ENCODE measurements at regions not wholly inside any gene's neighbourhood (a gene's known extent, or its start where the extent isn't known, plus 50 kb on each side); places are given as distances from the start of the nearest gene placed in this dataset.

- TF ChIP-seq FOSL2 (IDR thresholded peaks at IDR 0.05): no peak
- TF ChIP-seq FOSL2 (CRISPR knock-in tag; IDR thresholded peaks at IDR 0.05): no peak
- TF ChIP-seq, protein P1, sequence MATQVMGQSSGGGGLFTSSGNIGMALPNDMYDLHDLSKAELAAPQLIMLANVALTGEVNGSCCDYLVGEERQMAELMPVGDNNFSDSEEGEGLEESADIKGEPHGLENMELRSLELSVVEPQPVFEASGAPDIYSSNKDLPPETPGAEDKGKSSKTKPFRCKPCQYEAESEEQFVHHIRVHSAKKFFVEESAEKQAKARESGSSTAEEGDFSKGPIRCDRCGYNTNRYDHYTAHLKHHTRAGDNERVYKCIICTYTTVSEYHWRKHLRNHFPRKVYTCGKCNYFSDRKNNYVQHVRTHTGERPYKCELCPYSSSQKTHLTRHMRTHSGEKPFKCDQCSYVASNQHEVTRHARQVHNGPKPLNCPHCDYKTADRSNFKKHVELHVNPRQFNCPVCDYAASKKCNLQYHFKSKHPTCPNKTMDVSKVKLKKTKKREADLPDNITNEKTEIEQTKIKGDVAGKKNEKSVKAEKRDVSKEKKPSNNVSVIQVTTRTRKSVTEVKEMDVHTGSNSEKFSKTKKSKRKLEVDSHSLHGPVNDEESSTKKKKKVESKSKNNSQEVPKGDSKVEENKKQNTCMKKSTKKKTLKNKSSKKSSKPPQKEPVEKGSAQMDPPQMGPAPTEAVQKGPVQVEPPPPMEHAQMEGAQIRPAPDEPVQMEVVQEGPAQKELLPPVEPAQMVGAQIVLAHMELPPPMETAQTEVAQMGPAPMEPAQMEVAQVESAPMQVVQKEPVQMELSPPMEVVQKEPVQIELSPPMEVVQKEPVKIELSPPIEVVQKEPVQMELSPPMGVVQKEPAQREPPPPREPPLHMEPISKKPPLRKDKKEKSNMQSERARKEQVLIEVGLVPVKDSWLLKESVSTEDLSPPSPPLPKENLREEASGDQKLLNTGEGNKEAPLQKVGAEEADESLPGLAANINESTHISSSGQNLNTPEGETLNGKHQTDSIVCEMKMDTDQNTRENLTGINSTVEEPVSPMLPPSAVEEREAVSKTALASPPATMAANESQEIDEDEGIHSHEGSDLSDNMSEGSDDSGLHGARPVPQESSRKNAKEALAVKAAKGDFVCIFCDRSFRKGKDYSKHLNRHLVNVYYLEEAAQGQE (IDR thresholded peaks at IDR 0.05): no peak
- no peak for TF ChIP-seq POLR2A (IDR thresholded peaks at IDR 0.05; ENCODE audit: low read length)
- TF ChIP-seq, protein P2, sequence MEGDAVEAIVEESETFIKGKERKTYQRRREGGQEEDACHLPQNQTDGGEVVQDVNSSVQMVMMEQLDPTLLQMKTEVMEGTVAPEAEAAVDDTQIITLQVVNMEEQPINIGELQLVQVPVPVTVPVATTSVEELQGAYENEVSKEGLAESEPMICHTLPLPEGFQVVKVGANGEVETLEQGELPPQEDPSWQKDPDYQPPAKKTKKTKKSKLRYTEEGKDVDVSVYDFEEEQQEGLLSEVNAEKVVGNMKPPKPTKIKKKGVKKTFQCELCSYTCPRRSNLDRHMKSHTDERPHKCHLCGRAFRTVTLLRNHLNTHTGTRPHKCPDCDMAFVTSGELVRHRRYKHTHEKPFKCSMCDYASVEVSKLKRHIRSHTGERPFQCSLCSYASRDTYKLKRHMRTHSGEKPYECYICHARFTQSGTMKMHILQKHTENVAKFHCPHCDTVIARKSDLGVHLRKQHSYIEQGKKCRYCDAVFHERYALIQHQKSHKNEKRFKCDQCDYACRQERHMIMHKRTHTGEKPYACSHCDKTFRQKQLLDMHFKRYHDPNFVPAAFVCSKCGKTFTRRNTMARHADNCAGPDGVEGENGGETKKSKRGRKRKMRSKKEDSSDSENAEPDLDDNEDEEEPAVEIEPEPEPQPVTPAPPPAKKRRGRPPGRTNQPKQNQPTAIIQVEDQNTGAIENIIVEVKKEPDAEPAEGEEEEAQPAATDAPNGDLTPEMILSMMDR (IDR thresholded peaks at IDR 0.05): no peak
- TF ChIP-seq ESRRA (IDR thresholded peaks at IDR 0.05; ENCODE audit: borderline replicate concordance, low read length): no peak
- TF ChIP-seq CHD4 (IDR thresholded peaks at IDR 0.05; ENCODE audit: borderline replicate concordance): no peak
These were observed 382.9 kb downstream of the TMEM232 start for GRCh38 chr5:110343616-110344015.
